Transverse colon (tissue), 4 donors: ENCODE measurements at regions not wholly inside any gene's neighbourhood (a gene's known extent, or its start where the extent isn't known, plus 50 kb on each side); places are given as distances from the start of the nearest gene placed in this dataset.

Source experiments
- DNase-seq: peaks from one replicate; pipeline ENCODE4 v3.0.0-alpha.2; 2019
- H3K27ac ChIP-seq, 4 donors: fragments of 200-600 bp; sonication (generic); 2 replicates each; pipeline ENCODE4 v1.5.1; 2016 to 2018; ENCODE audit warnings: inconsistent platforms in 4 of 4
- H3K27me3 ChIP-seq: fragments of 200-600 bp; sonication (generic); 2 replicates; pipeline ENCODE4 v1.5.1; 2017; ENCODE audit warnings: inconsistent platforms
- H3K36me3 ChIP-seq, 4 donors: fragments of 200-600 bp; sonication (generic); 2 replicates each; pipeline ENCODE4 v1.5.1; 2017 to 2019; ENCODE audit warnings: inconsistent platforms in 4 of 4
- H3K4me1 ChIP-seq, 4 donors: fragments of 200-600 bp; sonication (generic); 2 replicates each; pipeline ENCODE4 v1.5.1; 2017 to 2020; ENCODE audit warnings: inconsistent platforms in 4 of 4
- H3K4me3 ChIP-seq, 4 donors: fragments of 200-600 bp; sonication (generic); 1 replicate in 1 of 4; 2 replicates in 3 of 4; pipeline versions ENCODE4 v1.5.1 to v1.6.1; 2017 to 2019; ENCODE audit warnings: inconsistent platforms in 4 of 4
- H3K9me3 ChIP-seq, 2 donors: fragments of 200-600 bp; sonication (generic); 2 replicates each; pipeline ENCODE4 v1.5.1; 2017 to 2019; ENCODE audit warnings: inconsistent platforms in 2 of 2
- CTCF ChIP-seq, 5 experiments: fragments of 200-600 bp in 3 of 5; fragments of 450-650 bp in 2 of 5; sonication (generic) in 3 of 5; IDR thresholded peaks; 1 replicate in 2 of 5; 2 replicates in 3 of 5; pipeline ENCODE4 v1.5.1; 2016 to 2017; ENCODE audit warnings: antibody characterized with exemption in 5 of 5, inconsistent platforms in 3 of 5, mild to moderate bottlenecking in 2 of 5, moderate library complexity in 1 of 5
- EP300 ChIP-seq: sonication (generic); formaldehyde crosslinking; IDR thresholded peaks from one replicate; pipeline ENCODE4 v1.6.1; 2017; ENCODE audit warnings: antibody characterized with exemption, low read depth
- POLR2A ChIP-seq: fragments of 450-650 bp; IDR thresholded peaks from one replicate; pipeline ENCODE4 v1.6.1; 2016; ENCODE audit warnings: antibody characterized with exemption, mild to moderate bottlenecking, moderate library complexity
- POLR2AphosphoS5 ChIP-seq, 3 donors: sonication (generic); formaldehyde crosslinking; IDR thresholded peaks; one replicate each; pipeline ENCODE4 v1.6.1; 2016; ENCODE audit warnings: antibody characterized with exemption in 3 of 3
- WGBS, 2 donors: methylation state at CpG; one replicate each; pipeline ENCODE4 v1.1.5; 2018; ENCODE audit warnings: low coverage in 1 of 2; 5-methylcytosine and 5-hydroxymethylcytosine counted together
- in situ Hi-C, 4 donors: fragments of 200-750 bp; cut with MboI; loops; one replicate each; pipeline versions ENCODE4 v1.15.0 to v1.15.1; 2017; ENCODE audit warnings: low sequenced_read_pairs in 3 of 4, low pct_ligation_motif_present in 1 of 4, low pct_unique_long_range_greater_than_20kb in 1 of 4
- intact Hi-C: fragments of 100-400 bp; cut with DNase I; formaldehyde crosslinking; loops from one replicate; pipeline ENCODE4 v1.15.1; 2023; ENCODE audit warnings: low total_unique reads

- no peak for DNase-seq
- no peaks in the 10 kb centered on the region for H3K4me1 ChIP-seq
- intact Hi-C loops (no loop called here), in situ Hi-C loops (no loop called here)
- H3K36me3 ChIP-seq: no peaks in the 10 kb centered on the region
- WGBS, 2 donors: 44 to 89% methylated on average over 3 to 4 of the region's 4 CpGs
- no peak overlapping the region for H3K27ac ChIP-seq
- TF ChIP-seq EP300 (no peak), POLR2AphosphoS5 (IDR thresholded peaks at IDR 0.05) (no peak), POLR2A (no peak), CTCF (IDR thresholded peaks at IDR 0.05) (no peak)
- H3K27me3 ChIP-seq: no peaks in the 10 kb centered on the region
- no peaks in the 10 kb centered on the region for H3K9me3 ChIP-seq
- H3K4me3 ChIP-seq: no peak overlapping the region
Measured at GRCh38 chr10:44713307-44713706, 197.8 kb upstream of the TMEM72 start.

- in situ Hi-C loops: no loop called here
- intact Hi-C loops: no loop called here
- 93 to 94% methylated on average over 2 to 4 of the region's 4 CpGs for WGBS, 2 donors
- TF ChIP-seq EP300: no peak
- no peak for TF ChIP-seq CTCF (IDR thresholded peaks at IDR 0.05)
- no peak for TF ChIP-seq POLR2AphosphoS5 (IDR thresholded peaks at IDR 0.05)
- no peak for TF ChIP-seq POLR2A
- no peaks in the 10 kb centered on the region for H3K36me3 ChIP-seq
- H3K27ac ChIP-seq: no peak overlapping the region
- no peak for DNase-seq
- H3K4me1 ChIP-seq: no peaks in the 10 kb centered on the region
- H3K9me3 ChIP-seq: no peaks in the 10 kb centered on the region
- H3K4me3 ChIP-seq: no peak overlapping the region
- H3K27me3 ChIP-seq: no peaks in the 10 kb centered on the region
Measured at GRCh38 chr10:44714451-44714850, 196.7 kb upstream of the TMEM72 start.

GRCh38 chr10:44715136-44715535 lies 196.0 kb upstream of the TMEM72 start:
- no peak for TF ChIP-seq CTCF (IDR thresholded peaks at IDR 0.05)
- TF ChIP-seq POLR2AphosphoS5 (IDR thresholded peaks at IDR 0.05): no peak
- no peak for TF ChIP-seq EP300
- no peak for TF ChIP-seq POLR2A
- no peaks in the 10 kb centered on the region for H3K9me3 ChIP-seq
- H3K4me1 ChIP-seq: no peaks in the 10 kb centered on the region
- H3K4me3 ChIP-seq: no peak overlapping the region
- H3K27ac ChIP-seq: no peak overlapping the region
- no peaks in the 10 kb centered on the region for H3K36me3 ChIP-seq
- no peaks in the 10 kb centered on the region for H3K27me3 ChIP-seq
- WGBS, 2 donors: 60 to 70% methylated on average over 1 to 5 of the region's 5 CpGs
- in situ Hi-C loops (no loop called here), intact Hi-C loops (no loop called here)
- no peak for DNase-seq

- in situ Hi-C loops (no loop called here), intact Hi-C loops (no loop called here)
- TF ChIP-seq POLR2AphosphoS5 (IDR thresholded peaks at IDR 0.05) (no peak), CTCF (IDR thresholded peaks at IDR 0.05) (no peak), POLR2A (no peak), EP300 (no peak)
- Histone ChIP-seq H3K9me3 (no peaks in the 10 kb centered on the region), H3K4me3 (no peak overlapping the region), H3K4me1 (no peaks in the 10 kb centered on the region), H3K27ac (no peak overlapping the region), H3K27me3 (no peaks in the 10 kb centered on the region), H3K36me3 (no peaks in the 10 kb centered on the region)
- DNase-seq: no peak
- 83 to 92% methylated on average over 2 to 4 of the region's 4 CpGs for WGBS, 2 donors
Measured at GRCh38 chr10:44716470-44717015, 194.6 kb upstream of the TMEM72 start.
